GM19324 (cell line): ENCODE measurements at regions not wholly inside any gene's neighbourhood (a gene's known extent, or its start where the extent isn't known, plus 50 kb on each side); places are given as distances from the start of the nearest gene placed in this dataset.

Experiments
- ATAC-seq: cut with Tn5 transposase; IDR thresholded peaks from one replicate; pipeline ENCODE4 v1.9.1; 2021; ENCODE audit warnings: mild to moderate bottlenecking, moderate library complexity; ENCODE audit not compliant: unreplicated experiment, low FRiP score

GRCh38 chr12:124490584-124491305 lies 76.7 kb downstream of the NCOR2 start:
- no peak for ATAC-seq

DNA sequence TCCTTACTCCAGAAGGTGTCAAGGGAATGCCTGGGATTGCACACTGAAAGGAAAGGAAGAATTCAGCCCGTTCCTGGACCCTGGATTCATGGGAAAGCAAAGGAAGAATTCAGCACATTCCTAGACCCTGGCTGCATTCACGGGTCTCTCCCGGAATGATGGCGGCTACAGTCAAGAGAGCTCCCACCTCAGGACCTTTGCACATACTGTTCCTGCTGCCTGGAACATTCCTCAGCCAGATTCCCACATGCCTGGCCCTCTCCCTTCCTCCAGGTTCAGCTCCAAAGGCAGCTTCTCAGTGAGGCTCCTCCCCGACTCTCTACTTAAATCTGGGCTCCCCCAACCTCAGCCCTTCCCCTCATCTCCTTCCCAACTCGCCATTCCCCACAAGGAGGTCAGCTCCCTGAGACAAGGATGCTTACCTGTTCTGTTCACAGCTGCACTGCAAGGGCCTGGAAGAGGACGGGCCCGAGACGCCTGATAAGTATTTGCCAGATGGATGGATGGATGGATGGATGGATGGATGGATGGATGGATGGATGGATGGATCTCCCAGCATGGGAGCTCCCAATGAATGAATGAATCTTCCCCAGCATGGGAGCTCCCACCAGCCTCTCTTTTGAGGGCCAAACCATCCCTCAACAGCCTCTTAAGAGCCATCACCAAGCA lies 77.4 kb downstream of the NCOR2 start:
- no peak for ATAC-seq

DNA sequence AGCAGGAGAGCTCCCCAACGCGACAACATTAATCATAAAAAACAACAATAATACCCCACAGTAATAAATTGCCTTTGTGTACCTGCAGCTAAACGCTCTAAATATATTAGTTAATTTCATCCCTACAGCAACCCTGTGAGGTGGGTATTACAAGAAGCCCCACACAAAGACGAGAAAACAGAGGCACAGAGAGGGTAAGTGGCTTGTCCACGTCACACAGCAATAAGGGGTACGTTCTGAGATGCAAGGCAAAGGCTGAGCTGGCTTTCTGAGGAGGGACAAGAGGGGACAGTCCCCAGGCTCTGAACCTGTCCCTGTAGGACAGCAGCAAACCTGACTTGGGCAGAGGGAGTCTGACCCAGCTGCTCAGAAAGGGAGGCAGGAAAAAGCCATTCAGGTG lies 78.2 kb downstream of the NCOR2 start:
- no peak for ATAC-seq

DNA sequence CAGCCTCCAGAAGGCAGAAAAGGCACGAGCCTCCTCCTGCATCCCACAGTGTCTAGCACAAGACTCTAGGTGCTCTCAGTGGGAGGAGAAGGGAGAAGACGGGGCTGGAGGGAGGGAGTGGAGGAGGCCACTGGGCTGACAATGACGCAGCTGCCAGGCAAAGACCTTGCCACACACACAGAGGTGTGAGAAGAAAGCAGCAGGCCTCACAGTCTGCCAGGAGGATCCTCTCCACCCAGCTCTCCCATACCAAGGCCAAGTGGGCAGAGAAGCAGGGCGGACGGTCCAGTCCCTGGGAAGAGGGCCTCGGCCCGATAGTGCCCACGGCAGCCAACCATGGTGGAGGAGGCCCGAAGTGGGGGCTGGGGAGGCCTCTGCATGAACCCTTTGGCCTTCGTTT lies 78.9 kb downstream of the NCOR2 start:
- ATAC-seq = no peak

DNA sequence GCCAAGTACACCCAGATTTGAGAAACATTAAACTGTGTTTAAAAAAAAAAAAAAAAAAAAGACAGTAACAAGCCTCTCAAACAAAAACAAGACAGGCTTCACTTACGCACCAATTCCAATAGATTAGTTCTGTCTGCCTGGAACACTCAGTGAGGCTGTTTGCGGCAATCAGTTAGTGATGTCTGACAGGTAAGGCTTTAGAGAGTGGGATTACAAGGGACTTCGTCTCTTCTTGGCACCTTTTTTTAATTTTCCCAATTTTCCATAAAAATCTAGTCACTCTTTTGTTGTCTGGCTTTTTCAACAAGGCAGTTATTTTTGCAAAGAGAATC lies 79.6 kb downstream of the NCOR2 start:
- ATAC-seq = no peak

DNA sequence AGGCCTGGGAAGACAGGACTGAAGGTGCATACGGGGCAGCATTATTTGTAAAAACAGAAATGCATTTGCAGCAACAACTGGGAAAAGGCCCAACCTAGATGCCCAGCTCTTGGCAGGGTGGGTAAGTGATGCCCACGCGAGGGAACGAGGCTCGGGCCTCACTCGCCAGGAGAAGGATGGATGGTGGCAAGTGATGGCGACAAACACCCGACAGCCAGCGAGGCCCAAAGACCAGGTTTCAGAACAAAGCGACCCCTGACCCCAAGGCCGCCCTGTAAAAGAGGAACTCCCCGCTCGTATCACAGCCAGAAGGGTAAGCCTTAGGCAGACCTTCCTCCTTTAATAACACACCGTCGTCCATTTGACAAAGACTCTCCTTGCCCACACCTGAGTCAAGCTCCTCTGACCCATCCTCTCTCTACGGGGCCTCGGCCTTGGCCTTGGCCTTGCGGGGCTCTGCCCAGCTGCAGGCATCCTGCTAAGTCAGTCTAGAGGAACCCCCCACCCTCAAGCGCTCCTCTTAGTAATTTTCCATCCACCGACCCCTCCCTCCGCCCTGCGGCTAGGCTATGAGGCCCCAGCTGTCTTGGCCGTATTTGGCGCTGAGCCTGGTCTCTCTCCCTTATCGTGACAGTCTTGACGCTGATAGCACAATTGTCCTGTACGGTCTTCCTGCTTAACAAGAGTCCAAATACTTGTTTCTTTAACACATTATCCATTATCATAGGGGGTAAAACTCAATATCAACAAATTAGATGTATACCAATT lies 80.2 kb downstream of the NCOR2 start:
- ATAC-seq = no peak

GRCh38 chr12:124486346-124486963 lies 81.0 kb downstream of the NCOR2 start:
- ATAC-seq = no peak

GRCh38 chr12:124485371-124485770 lies 82.0 kb downstream of the NCOR2 start:
- ATAC-seq = no peak

GRCh38 chr12:124484526-124484953 lies 82.9 kb downstream of the NCOR2 start:
- ATAC-seq = no peak

DNA sequence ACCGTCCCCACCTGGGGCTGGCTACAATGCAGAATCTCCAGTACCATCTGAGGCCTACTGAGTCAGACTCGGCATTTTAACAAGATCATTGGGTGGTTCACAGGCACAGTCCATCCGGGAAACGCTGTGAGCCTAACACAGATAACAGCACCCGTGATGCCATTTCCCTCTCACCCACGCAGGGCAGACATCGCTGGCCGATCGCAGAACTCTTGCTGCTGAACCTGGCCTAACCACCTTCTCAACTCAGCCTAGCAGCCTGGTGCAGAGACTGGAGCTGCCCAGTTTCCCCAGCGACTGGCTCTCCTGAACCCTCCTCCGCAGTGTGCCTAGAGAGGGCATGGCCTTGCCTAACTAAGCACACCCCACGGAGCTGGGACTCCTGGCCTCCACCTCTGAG lies 83.3 kb downstream of the NCOR2 start:
- no peak for ATAC-seq

DNA sequence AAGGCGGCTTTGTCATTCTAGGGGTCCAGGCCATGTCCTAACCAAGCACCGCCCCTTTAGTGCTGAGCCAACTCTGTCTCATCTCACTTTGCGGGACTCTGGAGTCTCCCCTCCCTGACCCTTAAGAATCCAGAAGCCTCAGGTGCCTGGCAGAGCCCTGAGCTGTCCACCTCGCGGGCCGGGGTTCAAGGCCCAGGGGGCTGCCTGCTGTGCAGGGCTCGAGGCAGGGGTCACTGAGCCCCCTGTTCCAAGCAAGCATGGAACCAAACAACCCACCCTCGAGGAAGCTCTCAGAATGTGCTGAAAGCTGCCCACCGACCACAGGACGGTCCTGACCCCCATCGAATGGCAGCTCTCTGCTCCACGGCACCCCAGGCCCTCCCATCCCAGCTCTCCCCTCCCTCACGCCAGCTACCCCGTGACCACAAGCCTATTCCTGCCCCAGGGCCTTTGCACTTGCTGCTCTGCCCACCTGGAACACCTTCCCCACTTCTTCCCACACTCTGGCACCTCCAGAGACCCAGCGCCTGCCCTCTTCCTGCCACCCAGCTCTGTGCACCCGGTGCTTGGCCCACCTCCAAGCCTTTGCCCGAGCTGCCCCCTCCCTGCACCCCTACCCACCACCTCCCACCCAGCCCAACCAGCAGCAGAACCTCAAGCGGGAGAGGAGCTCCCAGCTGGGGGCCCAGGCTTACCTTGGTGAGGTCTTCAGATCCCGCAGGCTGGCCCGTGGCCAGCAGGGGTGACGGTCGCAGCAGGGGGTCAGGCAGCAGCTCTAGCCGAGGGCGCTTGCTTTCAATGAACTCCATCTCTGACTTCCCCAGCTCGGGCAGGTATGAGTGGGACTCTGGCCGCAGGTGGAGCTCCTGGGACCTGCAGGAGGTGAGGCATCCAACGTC lies 84.3 kb downstream of the NCOR2 start:
- ATAC-seq = no peak

DNA sequence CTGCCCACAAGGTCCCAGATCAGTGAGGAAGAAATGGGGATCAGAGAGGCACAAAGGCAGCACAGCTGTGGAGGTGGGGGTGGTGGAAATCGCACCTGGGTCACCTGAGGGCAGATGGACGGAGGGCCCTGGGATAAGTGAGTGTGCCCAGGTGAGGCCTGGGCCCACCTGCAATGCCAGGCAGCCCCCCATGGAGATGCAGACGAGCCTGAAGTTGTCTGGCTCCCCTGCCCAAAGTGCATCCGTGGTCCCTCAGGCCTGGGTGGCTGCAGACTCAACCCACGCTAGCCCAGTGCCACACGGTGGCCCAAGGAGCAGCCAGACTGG lies 84.9 kb downstream of the NCOR2 start:
- no peak for ATAC-seq

GRCh38 chr12:124481772-124482566 lies 85.4 kb downstream of the NCOR2 start:
- no peak for ATAC-seq

DNA sequence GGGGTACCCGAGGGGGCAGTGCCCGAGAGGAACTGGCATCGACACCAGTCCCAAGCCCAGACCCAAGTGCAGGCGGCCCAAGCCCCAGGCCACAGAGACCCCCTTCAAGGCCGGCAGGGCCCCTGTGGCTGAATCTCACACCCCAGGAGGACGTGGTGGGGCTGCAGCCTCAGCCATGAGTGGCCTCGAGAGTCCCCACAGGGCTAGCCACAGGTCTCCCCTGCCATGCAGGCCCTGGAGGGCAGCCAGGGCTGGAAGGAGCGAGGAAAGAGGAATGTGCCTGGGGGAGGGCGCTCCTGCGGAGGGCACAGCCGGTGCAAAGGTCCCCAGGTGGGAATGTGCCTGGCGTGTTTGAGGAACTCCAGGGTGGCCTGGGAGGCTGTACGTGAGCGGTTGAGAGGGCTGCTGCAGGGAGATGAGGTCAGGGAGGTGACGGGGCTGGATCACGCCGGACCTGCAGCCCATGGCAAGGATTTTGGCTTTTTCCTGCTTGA lies 86.1 kb downstream of the NCOR2 start:
- no peak for ATAC-seq

DNA sequence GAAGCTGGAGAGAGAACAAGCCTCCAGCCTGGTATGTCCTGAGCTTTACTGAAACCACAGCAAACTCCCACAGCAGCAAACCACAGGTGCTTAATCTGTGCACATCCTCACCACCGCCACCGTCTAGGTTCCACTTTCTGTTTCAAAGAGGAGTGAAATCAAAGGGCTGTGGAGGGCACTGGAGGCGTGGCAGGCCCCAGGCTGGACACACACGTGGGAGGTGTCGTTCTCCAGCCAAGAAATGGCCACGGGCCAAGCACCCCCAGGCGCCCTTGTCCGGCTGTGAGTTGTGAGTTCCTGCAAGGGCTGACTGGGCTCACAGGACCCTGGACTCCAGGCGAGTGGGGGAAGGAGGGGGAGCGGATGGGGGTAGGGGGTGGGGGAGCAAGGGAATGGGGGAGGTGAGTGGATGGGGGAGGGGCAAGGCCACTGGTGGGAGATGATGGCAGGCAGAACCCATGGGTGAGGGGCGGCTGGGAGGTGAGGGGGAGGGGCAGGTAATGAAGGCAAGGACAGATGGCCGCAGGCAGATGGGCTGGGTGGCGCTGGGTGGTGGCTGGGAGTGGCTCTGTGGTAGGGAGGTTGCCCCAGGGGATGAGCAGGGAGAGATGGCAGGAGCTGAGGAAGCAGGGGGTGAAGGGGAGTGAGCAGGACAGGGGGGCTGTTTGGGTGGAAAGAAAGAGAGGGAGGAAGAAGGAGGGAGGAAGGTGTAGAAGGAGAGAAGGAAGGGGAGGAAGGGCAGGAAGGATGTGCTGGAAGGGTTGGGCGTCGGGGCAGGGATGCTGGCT lies 86.7 kb downstream of the NCOR2 start:
- peak; percentile 66 for ATAC-seq

DNA sequence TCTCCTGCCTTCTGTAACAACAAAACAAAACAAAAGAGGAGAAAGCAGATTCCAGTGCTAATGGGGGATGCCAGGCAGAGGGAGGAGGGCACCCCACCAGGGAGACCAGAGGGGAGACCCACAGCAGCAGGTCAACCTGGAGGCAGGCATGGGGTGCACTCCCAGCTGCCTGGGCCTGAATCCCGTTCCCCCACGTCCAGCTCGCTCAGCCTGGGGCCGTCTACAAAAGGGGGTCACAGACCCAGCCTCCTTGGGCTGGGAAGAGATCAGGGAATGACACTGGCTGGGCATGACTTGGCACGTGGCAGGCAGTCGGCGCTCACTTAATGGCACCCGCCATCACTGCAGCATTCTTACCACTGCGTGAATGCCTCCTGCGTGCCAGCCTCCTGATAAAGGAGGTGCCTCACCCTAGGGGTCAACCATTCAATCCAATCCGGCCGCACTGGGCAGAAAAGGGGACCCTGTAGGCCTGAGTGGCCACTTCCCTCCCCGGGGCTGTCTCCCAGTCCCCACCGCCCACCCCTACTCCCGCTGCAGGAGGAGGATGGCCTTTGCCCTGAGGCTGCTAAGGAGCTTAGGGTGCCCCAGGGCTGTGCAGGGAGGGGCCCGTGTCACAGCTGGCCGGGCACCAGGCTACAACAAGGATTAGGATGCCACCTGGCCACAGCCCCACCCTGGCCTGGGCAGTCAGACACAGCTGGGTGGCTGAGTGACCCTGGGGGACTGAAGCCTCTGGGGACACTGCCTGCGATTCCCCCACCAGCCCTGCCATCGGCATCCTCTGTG lies 87.5 kb downstream of the NCOR2 start:
- peak; percentile 43 for ATAC-seq

GRCh38 chr12:124478985-124479645 lies 88.3 kb downstream of the NCOR2 start:
- no peak for ATAC-seq
